ENCODE measurements at regions not wholly inside any gene's neighbourhood (a gene's known extent, or its start where the extent isn't known, plus 50 kb on each side); places are given as distances from the start of the nearest gene placed in this dataset.

GRCh38 chr10:20391629-20392028 lies 505.5 kb downstream of the NEBL start:
- TF ChIP-seq GATA3 (IDR thresholded peaks at IDR 0.05; ENCODE audit: low read depth, low read length) (no peak), GATA2 (IDR thresholded peaks at IDR 0.05; ENCODE audit: low read depth, low read length) (no peak)

- TF ChIP-seq GATA2 (IDR thresholded peaks at IDR 0.05; ENCODE audit: low read depth, low read length) (no peak), GATA3 (IDR thresholded peaks at IDR 0.05; ENCODE audit: low read depth, low read length) (no peak)
Measured at GRCh38 chr10:20381761-20382160, 515.4 kb downstream of the NEBL start.

- TF ChIP-seq GATA3 (IDR thresholded peaks at IDR 0.05; ENCODE audit: low read depth, low read length) (no peak), GATA2 (IDR thresholded peaks at IDR 0.05; ENCODE audit: low read depth, low read length) (no peak)
Measured at GRCh38 chr10:20380401-20380800, 516.7 kb downstream of the NEBL start.

- TF ChIP-seq GATA2 (IDR thresholded peaks at IDR 0.05; ENCODE audit: low read depth, low read length) (no peak), GATA3 (IDR thresholded peaks at IDR 0.05; ENCODE audit: low read depth, low read length) (no peak)
Measured at GRCh38 chr10:20372748-20373147, 524.4 kb downstream of the NEBL start.

DNA sequence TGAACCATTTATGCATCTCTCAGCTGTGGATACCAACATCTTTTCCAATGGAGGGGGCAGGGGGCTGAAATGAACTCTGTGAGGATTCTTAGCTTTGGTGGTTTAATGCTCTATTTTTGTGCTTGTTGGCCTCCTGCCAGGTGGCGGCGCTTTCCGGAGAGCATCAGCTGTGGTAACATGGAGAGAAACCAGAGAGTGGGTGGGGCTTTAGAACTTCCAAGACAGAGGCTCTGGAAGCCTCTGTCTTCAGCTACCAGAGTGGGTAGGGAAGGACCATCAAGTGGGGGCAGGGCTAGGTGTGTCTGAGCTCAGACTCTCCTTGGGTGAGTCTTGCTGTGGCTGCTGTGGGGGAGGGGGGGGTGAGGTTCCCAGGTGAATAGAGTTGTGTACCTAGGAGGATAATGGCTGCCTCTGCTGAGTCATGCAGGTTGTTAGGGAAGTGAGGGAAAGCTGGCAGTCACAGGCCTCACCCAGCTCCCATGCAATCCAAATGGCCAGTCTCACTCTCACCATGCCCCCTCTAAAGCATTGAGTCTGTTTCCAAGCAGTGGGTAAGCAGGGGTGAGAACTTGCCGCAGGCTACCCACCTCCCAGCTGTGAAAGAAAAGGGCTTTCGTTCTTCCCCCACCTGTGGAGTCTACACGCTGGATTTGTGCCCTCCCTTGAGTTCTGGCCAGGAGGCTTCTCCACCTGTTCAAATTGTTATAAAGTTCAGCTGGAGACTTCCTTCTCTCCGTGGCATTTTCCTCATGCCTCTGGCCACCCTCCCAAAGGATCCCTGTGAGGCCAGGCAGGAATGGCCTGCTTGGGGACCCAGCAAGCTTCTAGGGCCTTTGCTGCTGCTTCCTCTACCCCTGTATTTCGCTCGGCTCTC lies 527.0 kb downstream of the NEBL start:
- TF ChIP-seq GATA3 (IDR thresholded peaks at IDR 0.05; ENCODE audit: low read depth, low read length), result no peak
- no peak for TF ChIP-seq GATA2 (IDR thresholded peaks at IDR 0.05; ENCODE audit: low read depth, low read length)

- TF ChIP-seq GATA2 (IDR thresholded peaks at IDR 0.05; ENCODE audit: low read depth, low read length), result no peak
- no peak for TF ChIP-seq GATA3 (IDR thresholded peaks at IDR 0.05; ENCODE audit: low read depth, low read length)
Measured at GRCh38 chr10:20363684-20364083, 533.4 kb downstream of the NEBL start.

- TF ChIP-seq GATA2 (IDR thresholded peaks at IDR 0.05; ENCODE audit: low read depth, low read length), result no peak
- TF ChIP-seq GATA3 (IDR thresholded peaks at IDR 0.05; ENCODE audit: low read depth, low read length), result no peak
Measured at GRCh38 chr10:20355915-20356314, 539.7 kb downstream of the PLXDC2 start.

DNA sequence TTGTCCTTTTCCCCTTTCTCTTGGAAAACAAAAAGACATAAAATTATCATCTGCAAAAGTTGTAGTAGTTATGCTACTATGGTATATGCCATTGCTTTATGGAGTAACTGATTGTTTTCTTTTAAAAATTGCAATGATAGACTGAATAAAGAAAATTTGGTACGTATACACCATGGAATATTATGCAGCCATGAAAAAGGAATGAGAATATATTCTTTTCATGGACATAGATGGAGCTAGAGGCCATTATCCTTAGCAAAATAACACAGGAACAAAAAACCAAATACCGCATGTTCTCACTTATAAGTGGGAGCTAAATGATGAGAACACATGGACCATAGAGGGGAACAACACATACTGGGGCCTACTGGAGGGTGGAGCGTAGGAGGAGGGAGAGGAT lies 538.8 kb downstream of the PLXDC2 start:
- no peak for TF ChIP-seq GATA3 (IDR thresholded peaks at IDR 0.05; ENCODE audit: low read depth, low read length)
- no peak for TF ChIP-seq GATA2 (IDR thresholded peaks at IDR 0.05; ENCODE audit: low read depth, low read length)

GRCh38 chr10:20354166-20354565 lies 537.9 kb downstream of the PLXDC2 start:
- no peak for TF ChIP-seq GATA2 (IDR thresholded peaks at IDR 0.05; ENCODE audit: low read depth, low read length)
- TF ChIP-seq GATA3 (IDR thresholded peaks at IDR 0.05; ENCODE audit: low read depth, low read length), result no peak

DNA sequence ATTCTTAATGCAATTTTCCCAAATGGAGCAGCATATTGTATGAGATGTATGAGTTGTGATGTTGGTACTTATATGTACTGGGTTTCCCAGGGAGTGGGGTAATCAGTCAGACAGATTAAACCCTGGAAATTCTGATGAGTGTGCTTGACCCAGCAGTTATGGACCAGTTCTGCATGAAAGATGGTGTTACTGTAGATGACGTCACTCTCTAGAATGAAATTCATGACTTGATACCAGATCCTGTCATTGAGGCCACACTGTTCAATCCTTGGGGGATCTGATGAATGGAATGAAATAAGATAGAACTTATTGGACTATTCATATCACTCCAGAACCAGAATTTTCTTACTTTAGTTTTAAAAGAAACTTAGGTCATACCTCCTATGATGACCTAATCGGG lies 534.3 kb downstream of the PLXDC2 start:
- TF ChIP-seq GATA2 (IDR thresholded peaks at IDR 0.05; ENCODE audit: low read depth, low read length) (no peak), GATA3 (IDR thresholded peaks at IDR 0.05; ENCODE audit: low read depth, low read length) (no peak)

- TF ChIP-seq GATA3 (IDR thresholded peaks at IDR 0.05; ENCODE audit: low read depth, low read length) (no peak), GATA2 (IDR thresholded peaks at IDR 0.05; ENCODE audit: low read depth, low read length) (no peak)
Measured at GRCh38 chr10:20343036-20343435, 526.8 kb downstream of the PLXDC2 start.

Data from SH-SY5Y (cell line).